Body of pancreas (tissue), 4 donors: ENCODE measurements at regions not wholly inside any gene's neighbourhood (a gene's known extent, or its start where the extent isn't known, plus 50 kb on each side); places are given as distances from the start of the nearest gene placed in this dataset.
"Not testable (repeated sequence)": the region's sequence is repeated elsewhere in the genome, so short reads cannot be mapped to it uniquely, and the experiment has no call there.

Source experiments
- POLR2A ChIP-seq, 3 donors: fragments of 450-650 bp; IDR thresholded peaks; one replicate each; pipeline ENCODE4 v1.6.1; 2016; ENCODE audit warnings: antibody characterized with exemption in 3 of 3, mild to moderate bottlenecking in 2 of 3
- TF ChIP-seq, protein P1 (sequence below), 7 experiments: fragments of 450-650 bp in 4 of 7; fragments of 200-600 bp in 3 of 7; sonication (generic) in 3 of 7; IDR thresholded peaks; one replicate each; pipeline ENCODE4 v1.5.1; 2016 to 2019; ENCODE audit warnings: antibody characterized with exemption in 7 of 7

- TF ChIP-seq, protein P1, sequence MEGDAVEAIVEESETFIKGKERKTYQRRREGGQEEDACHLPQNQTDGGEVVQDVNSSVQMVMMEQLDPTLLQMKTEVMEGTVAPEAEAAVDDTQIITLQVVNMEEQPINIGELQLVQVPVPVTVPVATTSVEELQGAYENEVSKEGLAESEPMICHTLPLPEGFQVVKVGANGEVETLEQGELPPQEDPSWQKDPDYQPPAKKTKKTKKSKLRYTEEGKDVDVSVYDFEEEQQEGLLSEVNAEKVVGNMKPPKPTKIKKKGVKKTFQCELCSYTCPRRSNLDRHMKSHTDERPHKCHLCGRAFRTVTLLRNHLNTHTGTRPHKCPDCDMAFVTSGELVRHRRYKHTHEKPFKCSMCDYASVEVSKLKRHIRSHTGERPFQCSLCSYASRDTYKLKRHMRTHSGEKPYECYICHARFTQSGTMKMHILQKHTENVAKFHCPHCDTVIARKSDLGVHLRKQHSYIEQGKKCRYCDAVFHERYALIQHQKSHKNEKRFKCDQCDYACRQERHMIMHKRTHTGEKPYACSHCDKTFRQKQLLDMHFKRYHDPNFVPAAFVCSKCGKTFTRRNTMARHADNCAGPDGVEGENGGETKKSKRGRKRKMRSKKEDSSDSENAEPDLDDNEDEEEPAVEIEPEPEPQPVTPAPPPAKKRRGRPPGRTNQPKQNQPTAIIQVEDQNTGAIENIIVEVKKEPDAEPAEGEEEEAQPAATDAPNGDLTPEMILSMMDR (IDR thresholded peaks at IDR 0.05): not testable (repeated sequence)
- not testable (repeated sequence) for TF ChIP-seq POLR2A (IDR thresholded peaks at IDR 0.05)
These were observed 96.8 kb upstream of the SYN3 start for GRCh38 chr22:33154967-33155366.
